ENCODE measurements at regions not wholly inside any gene's neighbourhood (a gene's known extent, or its start where the extent isn't known, plus 50 kb on each side); places are given as distances from the start of the nearest gene placed in this dataset.

- TF ChIP-seq SIN3A (IDR thresholded peaks at IDR 0.05; ENCODE audit: borderline replicate concordance, low read depth, low read length) (no peak), EZH2phosphoT487 (IDR thresholded peaks at IDR 0.05; ENCODE audit: borderline replicate concordance, low read depth) (no peak), GABPA (IDR thresholded peaks at IDR 0.05; ENCODE audit: low read depth) (no peak), EP300 (IDR thresholded peaks at IDR 0.05; ENCODE audit: borderline replicate concordance in 1 of 2, low read depth in 1 of 2, low read length in 1 of 2) (no peak), TCF12 (IDR thresholded peaks at IDR 0.05) (no peak), POLR2AphosphoS5 (IDR thresholded peaks at IDR 0.05; ENCODE audit: low read depth, low read length) (no peak), IRF3 (IDR thresholded peaks at IDR 0.05; ENCODE audit: low read depth, low read length) (no peak), NFIC (IDR thresholded peaks at IDR 0.05; ENCODE audit: borderline replicate concordance) (no peak), CTCF (IDR thresholded peaks at IDR 0.05) (no peak)
- TF ChIP-seq, protein P1, sequence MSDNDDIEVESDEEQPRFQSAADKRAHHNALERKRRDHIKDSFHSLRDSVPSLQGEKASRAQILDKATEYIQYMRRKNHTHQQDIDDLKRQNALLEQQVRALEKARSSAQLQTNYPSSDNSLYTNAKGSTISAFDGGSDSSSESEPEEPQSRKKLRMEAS (IDR thresholded peaks at IDR 0.05; ENCODE audit: low read depth) = no peak
- Histone ChIP-seq H3K79me2 (ENCODE audit: insufficient read depth) (no peaks in the 10 kb centered on the region), H3K4me1 (ENCODE audit: control insufficient read depth in 1 of 2, insufficient read depth in 2 of 2, low read depth in 1 of 2, low read length in 1 of 2) (no peaks in the 10 kb centered on the region), H3K9ac (no peak overlapping the region), H4K20me1 (ENCODE audit: insufficient read depth) (no peaks in the 10 kb centered on the region), H3K4me2 (no peak overlapping the region), H3K27ac (ENCODE audit: low read depth in 2 of 2, low read length in 1 of 2) (no peak overlapping the region), H3F3A (replicated peaks; ENCODE audit: insufficient read depth) (no peaks in the 10 kb centered on the region), H3K9me2 (no peaks in the 10 kb centered on the region), H3K9me3 (no peaks in the 10 kb centered on the region), H2AFZ (ENCODE audit: low read depth) (no peak overlapping the region), H3K27me3 (ENCODE audit: insufficient read depth) (no peaks in the 10 kb centered on the region), H3K4me3 (ENCODE audit: low read depth in 2 of 2, low read length in 1 of 2) (no peak overlapping the region), H3K36me3 (replicated peaks in 1 of 2; ENCODE audit: control insufficient read depth in 1 of 2, insufficient read depth in 2 of 2, low read length in 1 of 2) (no peaks in the 10 kb centered on the region)
- POLR2A ChIA-PET = no interaction called here
- DNase-seq = no peak
- 46% methylated on average over 1 of the region's 1 CpG for WGBS (ENCODE audit: low lambda C conversion rate)
- CTCF ChIA-PET = no interaction called here
Observed at GRCh38 chr1:68625624-68626023, 128.7 kb upstream of the DEPDC1 start.

DNA sequence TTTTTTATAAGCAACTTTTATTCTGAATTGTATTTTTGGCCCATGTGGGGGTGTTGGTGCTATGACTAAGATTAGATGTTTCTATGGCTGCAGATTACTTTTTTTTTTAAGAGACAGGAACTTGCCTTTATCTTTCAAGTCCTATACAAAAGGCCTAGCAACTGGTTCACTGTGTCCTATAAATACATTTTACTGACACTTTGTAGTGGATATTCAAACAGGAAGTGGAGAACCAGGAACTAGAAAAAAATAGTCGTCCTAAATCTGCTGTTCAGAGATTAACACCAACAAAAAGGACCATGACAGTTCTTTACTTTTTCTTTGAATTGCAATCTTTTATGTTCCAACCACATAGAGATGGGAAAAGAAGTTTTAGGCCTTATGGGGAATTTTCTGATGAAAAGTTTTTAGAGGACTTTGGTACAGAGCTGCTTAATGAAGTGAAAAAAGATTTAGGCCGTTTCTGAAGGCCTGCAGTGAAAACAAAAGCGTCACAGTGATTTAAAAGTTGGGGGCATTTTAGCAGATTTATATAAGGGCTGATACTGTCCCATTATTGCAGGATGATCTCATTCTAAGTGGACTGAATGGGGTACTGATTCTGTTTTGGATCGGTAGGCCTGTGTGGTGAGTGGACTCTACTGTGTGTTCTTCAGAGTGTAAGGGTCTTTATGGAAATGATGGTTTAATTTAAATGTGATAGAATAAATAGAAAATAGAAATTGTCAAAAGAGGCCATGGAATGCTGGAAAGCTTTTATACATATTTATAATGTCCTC, 136.4 kb upstream of the DEPDC1 start:
- CTCF ChIA-PET = no interaction called here
- WGBS (ENCODE audit: low lambda C conversion rate) = 42% methylated on average over 4 of the region's 4 CpGs
- Histone ChIP-seq H3K36me3 (replicated peaks in 1 of 2; ENCODE audit: control insufficient read depth in 1 of 2, insufficient read depth in 2 of 2, low read length in 1 of 2) (no peaks in the 10 kb centered on the region), H3K27me3 (ENCODE audit: insufficient read depth) (no peaks in the 10 kb centered on the region), H3K4me3 (ENCODE audit: low read depth in 2 of 2, low read length in 1 of 2) (no peak overlapping the region), H3F3A (replicated peaks; ENCODE audit: insufficient read depth) (no peaks in the 10 kb centered on the region), H3K9ac (no peak overlapping the region), H3K9me3 (no peaks in the 10 kb centered on the region), H3K79me2 (ENCODE audit: insufficient read depth) (no peaks in the 10 kb centered on the region), H4K20me1 (ENCODE audit: insufficient read depth) (no peaks in the 10 kb centered on the region), H3K4me2 (no peak overlapping the region), H3K4me1 (ENCODE audit: control insufficient read depth in 1 of 2, insufficient read depth in 2 of 2, low read depth in 1 of 2, low read length in 1 of 2) (no peaks in the 10 kb centered on the region), H3K27ac (ENCODE audit: low read depth in 2 of 2, low read length in 1 of 2) (no peak overlapping the region), H3K9me2 (no peaks in the 10 kb centered on the region), H2AFZ (ENCODE audit: low read depth) (no peak overlapping the region)
- no peak for DNase-seq
- POLR2A ChIA-PET = no interaction called here
- no peak for TF ChIP-seq ZBTB33 (IDR thresholded peaks at IDR 0.05; ENCODE audit: borderline replicate concordance, low read depth)
- TF ChIP-seq FOXJ3 (CRISPR knock-in tag; IDR thresholded peaks at IDR 0.05) = no peak
- TF ChIP-seq YY1 (IDR thresholded peaks at IDR 0.05; ENCODE audit: low read depth) = no peak
- TF ChIP-seq CTCF (IDR thresholded peaks at IDR 0.05) = no peak
- no peak for TF ChIP-seq MEF2A (IDR thresholded peaks at IDR 0.05; ENCODE audit: borderline replicate concordance, low read depth)
- TF ChIP-seq, protein P2, sequence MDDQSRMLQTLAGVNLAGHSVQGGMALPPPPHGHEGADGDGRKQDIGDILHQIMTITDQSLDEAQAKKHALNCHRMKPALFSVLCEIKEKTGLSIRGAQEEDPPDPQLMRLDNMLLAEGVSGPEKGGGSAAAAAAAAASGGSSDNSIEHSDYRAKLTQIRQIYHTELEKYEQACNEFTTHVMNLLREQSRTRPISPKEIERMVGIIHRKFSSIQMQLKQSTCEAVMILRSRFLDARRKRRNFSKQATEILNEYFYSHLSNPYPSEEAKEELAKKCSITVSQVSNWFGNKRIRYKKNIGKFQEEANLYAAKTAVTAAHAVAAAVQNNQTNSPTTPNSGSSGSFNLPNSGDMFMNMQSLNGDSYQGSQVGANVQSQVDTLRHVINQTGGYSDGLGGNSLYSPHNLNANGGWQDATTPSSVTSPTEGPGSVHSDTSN (IDR thresholded peaks at IDR 0.05) = no peak
- no peak for TF ChIP-seq TEAD4 (IDR thresholded peaks at IDR 0.05; ENCODE audit: borderline replicate concordance, insufficient read depth)
- no peak for TF ChIP-seq RCOR1 (IDR thresholded peaks at IDR 0.05; ENCODE audit: low read length)

All from SK-N-SH (cell line).